Gastrocnemius medialis (tissue), 4 donors: ENCODE measurements at regions not wholly inside any gene's neighbourhood (a gene's known extent, or its start where the extent isn't known, plus 50 kb on each side); places are given as distances from the start of the nearest gene placed in this dataset.

Experiments used
- ATAC-seq, 2 donors: fragments of 150-250 bp; one replicate each; pipeline ENCODE4 v1.9.1; 2016
- DNase-seq, 2 donors: peaks; one replicate each; pipeline ENCODE4 v3.0.0-alpha.2; 2019
- H3K27ac ChIP-seq, 4 donors: fragments of 200-600 bp; sonication (generic); 1 replicate in 1 of 4; 2 replicates in 3 of 4; pipeline ENCODE4 v1.5.1; 2016 to 2018; ENCODE audit warnings: mild to moderate bottlenecking in 2 of 4, moderate library complexity in 1 of 4
- H3K27me3 ChIP-seq, 3 donors: fragments of 200-600 bp; sonication (generic) in 2 of 3; 1 replicate in 1 of 3; 2 replicates in 2 of 3; pipeline versions ENCODE4 v1.5.1 to v1.6.0; 2016 to 2019; ENCODE audit warnings: mild to moderate bottlenecking in 1 of 3, moderate library complexity in 1 of 3
- H3K36me3 ChIP-seq, 2 donors: fragments of 200-600 bp; sonication (generic) in 1 of 2; one replicate each; pipeline ENCODE4 v1.5.1; 2017 to 2018
- H3K4me1 ChIP-seq, 2 donors: fragments of 200-600 bp; sonication (generic) in 1 of 2; one replicate each; pipeline ENCODE4 v1.5.1; 2016 to 2017; ENCODE audit warnings: mild to moderate bottlenecking in 2 of 2
- H3K4me3 ChIP-seq, 4 donors: fragments of 200-600 bp; sonication (generic) in 3 of 4; 1 replicate in 1 of 4; 2 replicates in 3 of 4; pipeline ENCODE4 v1.5.1; 2016 to 2019; ENCODE audit warnings: mild to moderate bottlenecking in 2 of 4
- H3K9me3 ChIP-seq, 3 donors: fragments of 200-600 bp; sonication (generic) in 2 of 3; 1 replicate in 1 of 3; 2 replicates in 2 of 3; pipeline ENCODE4 v1.5.1; 2016 to 2019
- CTCF ChIP-seq, 5 experiments: fragments of 450-650 bp in 3 of 5; fragments of 200-600 bp in 2 of 5; sonication (generic) in 2 of 5; IDR thresholded peaks in 4 of 5; conservative IDR thresholded peaks in 1 of 5; 1 replicate in 4 of 5; 2 replicates in 1 of 5; pipeline ENCODE4 v1.5.1; 2016 to 2019; ENCODE audit warnings: antibody characterized with exemption in 5 of 5, mild to moderate bottlenecking in 3 of 5, moderate library complexity in 3 of 5
- POLR2A ChIP-seq, 2 donors: fragments of 450-650 bp; IDR thresholded peaks; one replicate each; pipeline ENCODE4 v1.6.1; 2017; ENCODE audit warnings: antibody characterized with exemption in 2 of 2, mild to moderate bottlenecking in 2 of 2, moderate library complexity in 2 of 2
- in situ Hi-C, 4 donors: fragments of 200-750 bp; cut with MboI; loops; one replicate each; pipeline versions ENCODE4 v1.15.0 to v1.8.0; 2017; ENCODE audit warnings: low sequenced_read_pairs in 4 of 4
- intact Hi-C: fragments of 100-400 bp; cut with DNase I; formaldehyde crosslinking; loops from one replicate; pipeline ENCODE4 v1.15.1; 2023; ENCODE audit warnings: low total_unique reads

GRCh38 chr18:42527766-42528165, 572.7 kb downstream of the PIK3C3 start:
- no peak for ATAC-seq
- Histone ChIP-seq H3K9me3 (no peaks in the 10 kb centered on the region), H3K4me1 (no peaks in the 10 kb centered on the region), H3K27ac (no peak overlapping the region), H3K4me3 (no peak overlapping the region), H3K36me3 (no peaks in the 10 kb centered on the region), H3K27me3 (no peaks in the 10 kb centered on the region)
- intact Hi-C loops (no loop called here), in situ Hi-C loops (no loop called here)
- TF ChIP-seq POLR2A (IDR thresholded peaks at IDR 0.05) (no peak), CTCF (IDR thresholded peaks at IDR 0.05 in 4 of 5, conservative IDR thresholded peaks at IDR 0.05 in 1 of 5) (no peak)
- no peak for DNase-seq

GRCh38 chr18:42530276-42530675, 575.2 kb downstream of the PIK3C3 start:
- Histone ChIP-seq H3K4me3 (no peak overlapping the region), H3K27me3 (no peaks in the 10 kb centered on the region), H3K9me3 (no peaks in the 10 kb centered on the region), H3K36me3 (no peaks in the 10 kb centered on the region), H3K27ac (no peak overlapping the region), H3K4me1 (no peaks in the 10 kb centered on the region)
- TF ChIP-seq CTCF (IDR thresholded peaks at IDR 0.05 in 4 of 5, conservative IDR thresholded peaks at IDR 0.05 in 1 of 5) (no peak), POLR2A (IDR thresholded peaks at IDR 0.05) (no peak)
- no peak for DNase-seq
- no peak for ATAC-seq
- in situ Hi-C loops: no loop called here
- intact Hi-C loops: loop anchor here (10.0 kb wide), 1 partner anchor 1425 kb away; no protein-coding TSS in a partner anchor

- H3K27ac ChIP-seq: no peak overlapping the region
- DNase-seq: no peak
- no peaks in the 10 kb centered on the region for H3K36me3 ChIP-seq
- ATAC-seq: no peak
- H3K4me1 ChIP-seq: no peaks in the 10 kb centered on the region
- in situ Hi-C loops: no loop called here
- H3K27me3 ChIP-seq: no peaks in the 10 kb centered on the region
- H3K4me3 ChIP-seq: no peak overlapping the region
- TF ChIP-seq POLR2A (IDR thresholded peaks at IDR 0.05) (no peak), CTCF (IDR thresholded peaks at IDR 0.05 in 4 of 5, conservative IDR thresholded peaks at IDR 0.05 in 1 of 5) (no peak)
- intact Hi-C loops: loop anchor here (10.0 kb wide), 1 partner anchor 1427 kb away; no protein-coding TSS in a partner anchor
- no peaks in the 10 kb centered on the region for H3K9me3 ChIP-seq
Measured at GRCh38 chr18:42532119-42532518, 577.1 kb downstream of the PIK3C3 start.

- in situ Hi-C loops: no loop called here
- H3K27me3 ChIP-seq: no peaks in the 10 kb centered on the region
- intact Hi-C loops: loop anchor here (10.0 kb wide), 1 partner anchor 1428 kb away; no protein-coding TSS in a partner anchor
- no peak for DNase-seq
- TF ChIP-seq POLR2A (IDR thresholded peaks at IDR 0.05) (no peak), CTCF (IDR thresholded peaks at IDR 0.05 in 4 of 5, conservative IDR thresholded peaks at IDR 0.05 in 1 of 5) (no peak)
- no peak overlapping the region for H3K4me3 ChIP-seq
- no peak overlapping the region for H3K27ac ChIP-seq
- ATAC-seq: no peak
- H3K36me3 ChIP-seq: no peaks in the 10 kb centered on the region
- no peaks in the 10 kb centered on the region for H3K9me3 ChIP-seq
- H3K4me1 ChIP-seq: no peaks in the 10 kb centered on the region
Measured at GRCh38 chr18:42533009-42533575, 578.1 kb downstream of the PIK3C3 start.

- intact Hi-C loops: loop anchor here (10.0 kb wide), 1 partner anchor 1429 kb away; no protein-coding TSS in a partner anchor
- Histone ChIP-seq H3K4me1 (no peaks in the 10 kb centered on the region), H3K27ac (no peak overlapping the region), H3K9me3 (no peaks in the 10 kb centered on the region), H3K27me3 (no peaks in the 10 kb centered on the region), H3K4me3 (no peak overlapping the region), H3K36me3 (no peaks in the 10 kb centered on the region)
- no peak for DNase-seq
- ATAC-seq: no peak
- TF ChIP-seq CTCF (IDR thresholded peaks at IDR 0.05 in 4 of 5, conservative IDR thresholded peaks at IDR 0.05 in 1 of 5): no peak
- in situ Hi-C loops: no loop called here
Measured at GRCh38 chr18:42533616-42534015, 578.6 kb downstream of the PIK3C3 start.
